HEK293 (cell line): ENCODE measurements at regions not wholly inside any gene's neighbourhood (a gene's known extent, or its start where the extent isn't known, plus 50 kb on each side); places are given as distances from the start of the nearest gene placed in this dataset.

Source experiments
- CTCF ChIA-PET: fragments of 350-600 bp; formaldehyde crosslinking; extraction: SDS; loops from one replicate; lab custom pipeline; 2021; ENCODE audit warnings: antibody characterized with exemption; lab: Yijun Ruan, JAX
- POLR2A ChIA-PET: fragments of 300-600 bp; formaldehyde crosslinking; extraction: SDS; loops from one replicate; lab custom pipeline; 2020; ENCODE audit warnings: antibody characterized with exemption, inconsistent platforms; lab: Yijun Ruan, JAX
- H3K27ac ChIP-seq: fragments of 200-500 bp; sonication (Bioruptor generic); 2 replicates; pipeline ENCODE4 v1.5.1; 2014; ENCODE audit warnings: low read depth, low read length, control low read depth, inconsistent platforms; ENCODE audit errors: extremely low read depth
- H3K36me3 ChIP-seq, 2 experiments: fragments of 200-500 bp in 1 of 2; sonication (Bioruptor generic) in 1 of 2; 1 replicate in 1 of 2; 2 replicates in 1 of 2; pipeline ENCODE4 v1.5.1; 2014 to 2017; ENCODE audit warnings: inconsistent platforms in 2 of 2, low read length in 2 of 2; ENCODE audit not compliant: control insufficient read depth in 2 of 2, insufficient read depth in 1 of 2
- H3K4me1 ChIP-seq: fragments of 200-500 bp; sonication (Bioruptor generic); 2 replicates; pipeline ENCODE4 v1.5.1; 2014; ENCODE audit warnings: mild to moderate bottlenecking, low read length, inconsistent platforms; ENCODE audit not compliant: control insufficient read depth, insufficient read depth
- H3K4me3 ChIP-seq: 2 replicates; pipeline ENCODE4 v1.5.1; 2011; ENCODE audit warnings: low read depth, mild to moderate bottlenecking, control low read depth, low read length, moderate library complexity
- H3K9me3 ChIP-seq: fragments of 200-500 bp; sonication (Bioruptor generic); 2 replicates; pipeline ENCODE4 v1.5.1; 2014; ENCODE audit warnings: low read depth, low read length, inconsistent platforms; ENCODE audit not compliant: control insufficient read depth, insufficient read depth
- BCL11B ChIP-seq: fragments of 450-650 bp; formaldehyde crosslinking; IDR thresholded peaks from 2 replicates; pipeline ENCODE4 v1.5.1; 2016; ENCODE audit warnings: low read depth, missing biosample characterization, missing genetic modification characterization
- EGR2 ChIP-seq: fragments of 450-650 bp; formaldehyde crosslinking; IDR thresholded peaks from 2 replicates; pipeline ENCODE4 v1.5.1; 2016; ENCODE audit warnings: low read depth, missing biosample characterization, missing genetic modification characterization
- KLF9 ChIP-seq: fragments of 450-650 bp; formaldehyde crosslinking; IDR thresholded peaks from 2 replicates; pipeline ENCODE4 v1.5.1; 2016; ENCODE audit warnings: missing biosample characterization, missing genetic modification characterization, low read depth
- OSR2 ChIP-seq: fragments of 450-650 bp; formaldehyde crosslinking; IDR thresholded peaks from 2 replicates; pipeline ENCODE4 v1.5.1; 2016; ENCODE audit warnings: missing biosample characterization, missing genetic modification characterization
- PATZ1 ChIP-seq: fragments of 450-650 bp; formaldehyde crosslinking; IDR thresholded peaks from 2 replicates; pipeline ENCODE4 v1.5.1; 2016; ENCODE audit warnings: missing biosample characterization, missing genetic modification characterization
- SP2 ChIP-seq: fragments of 450-650 bp; formaldehyde crosslinking; IDR thresholded peaks from 2 replicates; pipeline ENCODE4 v1.5.1; 2016; ENCODE audit warnings: missing biosample characterization, missing genetic modification characterization
- SP7 ChIP-seq: fragments of 450-650 bp; formaldehyde crosslinking; IDR thresholded peaks from 2 replicates; pipeline ENCODE4 v1.5.1; 2016; ENCODE audit warnings: missing biosample characterization, missing genetic modification characterization
- TCF7L2 ChIP-seq: IDR thresholded peaks from 2 replicates; pipeline ENCODE4 v1.6.1; 2011; ENCODE audit warnings: low read depth, mild to moderate bottlenecking, inconsistent platforms, low read length, moderate library complexity, borderline replicate concordance
- YY1 ChIP-seq: fragments of 450-650 bp; formaldehyde crosslinking; IDR thresholded peaks from 2 replicates; pipeline ENCODE4 v1.5.1; 2018; ENCODE audit warnings: missing biosample characterization, missing genetic modification characterization
- YY2 ChIP-seq: fragments of 450-650 bp; formaldehyde crosslinking; IDR thresholded peaks from 2 replicates; pipeline ENCODE4 v1.5.1; 2016; ENCODE audit warnings: missing biosample characterization, missing genetic modification characterization
- ZBTB48 ChIP-seq: fragments of 450-650 bp; formaldehyde crosslinking; IDR thresholded peaks from 2 replicates; pipeline ENCODE4 v1.5.1; 2016; ENCODE audit warnings: missing biosample characterization, missing genetic modification characterization
- ZBTB8A ChIP-seq: fragments of 450-650 bp; formaldehyde crosslinking; IDR thresholded peaks from 2 replicates; pipeline ENCODE4 v1.5.1; 2016; ENCODE audit warnings: missing biosample characterization, missing genetic modification characterization
- ZFP3 ChIP-seq: fragments of 450-650 bp; formaldehyde crosslinking; IDR thresholded peaks from 2 replicates; pipeline ENCODE4 v1.5.1; 2016; ENCODE audit warnings: low read depth, missing biosample characterization, missing genetic modification characterization
- ZFP69B ChIP-seq: fragments of 450-650 bp; formaldehyde crosslinking; IDR thresholded peaks from 2 replicates; pipeline ENCODE4 v1.5.1; 2016; ENCODE audit warnings: missing biosample characterization, missing genetic modification characterization
- ZNF112 ChIP-seq: fragments of 450-650 bp; formaldehyde crosslinking; IDR thresholded peaks from 2 replicates; pipeline ENCODE4 v1.5.0; 2017; ENCODE audit warnings: missing biosample characterization, missing genetic modification characterization
- ZNF132 ChIP-seq: fragments of 450-650 bp; formaldehyde crosslinking; IDR thresholded peaks from 2 replicates; pipeline ENCODE4 v1.5.1; 2017; ENCODE audit warnings: missing biosample characterization, missing genetic modification characterization, borderline replicate concordance
- ZNF133 ChIP-seq: fragments of 450-650 bp; formaldehyde crosslinking; IDR thresholded peaks from 2 replicates; pipeline ENCODE4 v1.5.1; 2016; ENCODE audit warnings: missing biosample characterization, missing genetic modification characterization
- ZNF138 ChIP-seq: fragments of 450-650 bp; formaldehyde crosslinking; IDR thresholded peaks from 2 replicates; pipeline ENCODE4 v1.5.1; 2016; ENCODE audit warnings: missing biosample characterization, missing genetic modification characterization, borderline replicate concordance
- ZNF16 ChIP-seq: fragments of 450-650 bp; formaldehyde crosslinking; IDR thresholded peaks from 2 replicates; pipeline ENCODE4 v1.5.1; 2016; ENCODE audit warnings: low read depth, missing biosample characterization, missing genetic modification characterization
- ZNF175 ChIP-seq: fragments of 450-650 bp; formaldehyde crosslinking; IDR thresholded peaks from 2 replicates; pipeline ENCODE4 v1.5.1; 2016; ENCODE audit warnings: missing biosample characterization, missing genetic modification characterization
- ZNF202 ChIP-seq: fragments of 450-650 bp; formaldehyde crosslinking; IDR thresholded peaks from 2 replicates; pipeline ENCODE4 v1.5.1; 2016; ENCODE audit warnings: missing biosample characterization, missing genetic modification characterization, borderline replicate concordance
- ZNF211 ChIP-seq: fragments of 450-650 bp; formaldehyde crosslinking; IDR thresholded peaks from 2 replicates; pipeline ENCODE4 v1.5.1; 2016; ENCODE audit warnings: low read depth, missing biosample characterization, missing genetic modification characterization
- ZNF302 ChIP-seq: fragments of 450-650 bp; formaldehyde crosslinking; IDR thresholded peaks from 2 replicates; pipeline ENCODE4 v1.5.1; 2016; ENCODE audit warnings: missing biosample characterization, missing genetic modification characterization, low read depth
- ZNF362 ChIP-seq: fragments of 450-650 bp; formaldehyde crosslinking; IDR thresholded peaks from 2 replicates; pipeline ENCODE4 v1.5.1; 2016; ENCODE audit warnings: missing biosample characterization, missing genetic modification characterization
- ZNF366 ChIP-seq: fragments of 450-650 bp; formaldehyde crosslinking; conservative IDR thresholded peaks from 2 replicates; pipeline ENCODE4 v1.5.1; 2016; ENCODE audit warnings: missing biosample characterization, missing genetic modification characterization
- ZNF37A ChIP-seq: fragments of 450-650 bp; IDR thresholded peaks from 2 replicates; pipeline ENCODE4 v1.5.1; 2018; ENCODE audit warnings: missing biosample characterization, missing genetic modification characterization
- ZNF391 ChIP-seq: fragments of 450-650 bp; formaldehyde crosslinking; IDR thresholded peaks from 2 replicates; pipeline ENCODE4 v1.5.1; 2016; ENCODE audit warnings: low read depth, missing biosample characterization, missing genetic modification characterization, borderline replicate concordance
- ZNF394 ChIP-seq: fragments of 450-650 bp; formaldehyde crosslinking; IDR thresholded peaks from 2 replicates; pipeline ENCODE4 v1.5.1; 2016; ENCODE audit warnings: missing biosample characterization, missing genetic modification characterization, mild to moderate bottlenecking, moderate library complexity, borderline replicate concordance
- ZNF530 ChIP-seq: fragments of 450-650 bp; formaldehyde crosslinking; IDR thresholded peaks from 2 replicates; pipeline ENCODE4 v1.5.1; 2016; ENCODE audit warnings: low read depth, missing biosample characterization, missing genetic modification characterization
- ZNF571 ChIP-seq: fragments of 450-650 bp; formaldehyde crosslinking; IDR thresholded peaks from 2 replicates; pipeline ENCODE4 v1.5.0; 2017; ENCODE audit warnings: missing biosample characterization, missing genetic modification characterization
- ZNF658 ChIP-seq: fragments of 450-650 bp; formaldehyde crosslinking; IDR thresholded peaks from 2 replicates; pipeline ENCODE4; 2016; ENCODE audit warnings: missing biosample characterization, missing genetic modification characterization
- ZNF791 ChIP-seq: fragments of 450-650 bp; formaldehyde crosslinking; IDR thresholded peaks from 2 replicates; pipeline ENCODE4 v1.5.1; 2016; ENCODE audit warnings: missing biosample characterization, missing genetic modification characterization
- TF ChIP-seq, protein P1 (sequence below): fragments of 450-650 bp; formaldehyde crosslinking; IDR thresholded peaks from 2 replicates; pipeline ENCODE4 v1.5.1; 2016; ENCODE audit warnings: missing biosample characterization, missing genetic modification characterization
- TF ChIP-seq, protein P2 (sequence below): fragments of 450-650 bp; IDR thresholded peaks from 2 replicates; pipeline ENCODE4 v1.5.1; 2018; ENCODE audit warnings: missing biosample characterization, missing genetic modification characterization

GRCh38 chr4:122279670-122280069 is 99.1 kb upstream of the ADAD1 start:
- Histone ChIP-seq H3K4me1 (no peaks in the 10 kb centered on the region), H3K4me3 (no peak overlapping the region), H3K9me3 (no peaks in the 10 kb centered on the region), H3K36me3 (peaks cover 0 to 23% of the 10 kb centered on the region in 2 experiments; a peak in 1 of 3 replicates), H3K27ac (no peak overlapping the region)
- ChIA-PET POLR2A (no interaction called here), CTCF (no interaction called here)
- TF ChIP-seq ZNF138 (tag by site-specific recombination) (no peak), ZNF211 (no peak), TCF7L2 (no peak), ZNF132 (tag by site-specific recombination) (no peak), PATZ1 (tag by site-specific recombination) (no peak), YY1 (tag by site-specific recombination) (no peak), SP7 (tag by site-specific recombination) (no peak), ZBTB48 (tag by site-specific recombination) (no peak), ZBTB8A (tag by site-specific recombination) (no peak), ZNF16 (no peak), KLF9 (tag by site-specific recombination) (no peak), ZNF391 (tag by site-specific recombination) (no peak), ZNF302 (tag by site-specific recombination) (no peak), ZNF658 (tag by site-specific recombination) (no peak), ZNF530 (no peak), ZNF175 (tag by site-specific recombination) (no peak)

GRCh38 chr4:122285285-122285684 is 93.5 kb upstream of the ADAD1 start:
- no peaks in the 10 kb centered on the region for H3K4me1 ChIP-seq
- H3K9me3 ChIP-seq, result no peaks in the 10 kb centered on the region
- POLR2A ChIA-PET, result no interaction called here
- TF ChIP-seq ZNF571 (tag by site-specific recombination) (no peak), ZNF791 (tag by site-specific recombination) (no peak), YY2 (tag by site-specific recombination) (no peak), ZNF362 (no peak), ZNF394 (no peak), ZNF366 (tag by site-specific recombination) (no peak), OSR2 (tag by site-specific recombination) (no peak), ZFP3 (tag by site-specific recombination) (no peak), ZFP69B (tag by site-specific recombination) (no peak), SP2 (tag by site-specific recombination) (no peak), ZNF132 (tag by site-specific recombination) (no peak), BCL11B (tag by site-specific recombination) (no peak), EGR2 (tag by site-specific recombination) (no peak), ZNF133 (tag by site-specific recombination) (no peak), ZNF37A (tag by site-specific recombination) (no peak), ZNF202 (tag by site-specific recombination) (no peak), ZNF112 (tag by site-specific recombination) (no peak)
- TF ChIP-seq, protein P1, sequence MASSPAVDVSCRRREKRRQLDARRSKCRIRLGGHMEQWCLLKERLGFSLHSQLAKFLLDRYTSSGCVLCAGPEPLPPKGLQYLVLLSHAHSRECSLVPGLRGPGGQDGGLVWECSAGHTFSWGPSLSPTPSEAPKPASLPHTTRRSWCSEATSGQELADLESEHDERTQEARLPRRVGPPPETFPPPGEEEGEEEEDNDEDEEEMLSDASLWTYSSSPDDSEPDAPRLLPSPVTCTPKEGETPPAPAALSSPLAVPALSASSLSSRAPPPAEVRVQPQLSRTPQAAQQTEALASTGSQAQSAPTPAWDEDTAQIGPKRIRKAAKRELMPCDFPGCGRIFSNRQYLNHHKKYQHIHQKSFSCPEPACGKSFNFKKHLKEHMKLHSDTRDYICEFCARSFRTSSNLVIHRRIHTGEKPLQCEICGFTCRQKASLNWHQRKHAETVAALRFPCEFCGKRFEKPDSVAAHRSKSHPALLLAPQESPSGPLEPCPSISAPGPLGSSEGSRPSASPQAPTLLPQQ, result no peak
- TF ChIP-seq, protein P2, sequence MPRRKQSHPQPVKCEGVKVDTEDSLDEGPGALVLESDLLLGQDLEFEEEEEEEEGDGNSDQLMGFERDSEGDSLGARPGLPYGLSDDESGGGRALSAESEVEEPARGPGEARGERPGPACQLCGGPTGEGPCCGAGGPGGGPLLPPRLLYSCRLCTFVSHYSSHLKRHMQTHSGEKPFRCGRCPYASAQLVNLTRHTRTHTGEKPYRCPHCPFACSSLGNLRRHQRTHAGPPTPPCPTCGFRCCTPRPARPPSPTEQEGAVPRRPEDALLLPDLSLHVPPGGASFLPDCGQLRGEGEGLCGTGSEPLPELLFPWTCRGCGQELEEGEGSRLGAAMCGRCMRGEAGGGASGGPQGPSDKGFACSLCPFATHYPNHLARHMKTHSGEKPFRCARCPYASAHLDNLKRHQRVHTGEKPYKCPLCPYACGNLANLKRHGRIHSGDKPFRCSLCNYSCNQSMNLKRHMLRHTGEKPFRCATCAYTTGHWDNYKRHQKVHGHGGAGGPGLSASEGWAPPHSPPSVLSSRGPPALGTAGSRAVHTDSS, result no peak
- H3K36me3 ChIP-seq, result peaks cover 0 to 29% of the 10 kb centered on the region in 2 experiments; a peak in 1 of 3 replicates
- CTCF ChIA-PET, result no interaction called here
- H3K27ac ChIP-seq, result no peak overlapping the region
- H3K4me3 ChIP-seq, result no peak overlapping the region
